ENCODE measurements at regions not wholly inside any gene's neighbourhood (a gene's known extent, or its start where the extent isn't known, plus 50 kb on each side); places are given as distances from the start of the nearest gene placed in this dataset.
"Not testable (repeated sequence)": the region's sequence is repeated elsewhere in the genome, so short reads cannot be mapped to it uniquely, and the experiment has no call there.

- H3K4me3 Mint-ChIP-seq = no peak overlapping the region
- no peak for DNase-seq
- ATAC-seq (ENCODE audit: low read depth in 2 of 2) = no peak
Observed at GRCh38 chr5:174527916-174528540, 196.4 kb upstream of the MSX2 start.

GRCh38 chr5:174528821-174529544, 195.4 kb upstream of the MSX2 start:
- H3K9me3 Mint-ChIP-seq = peaks cover 0 to 6% (median 0%) of the 10 kb centered on the region in 7 donors
- H3K27me3 Mint-ChIP-seq = peaks cover 12 to 19% (median 14%) of the 10 kb centered on the region in 3 donors
- no peaks in the 10 kb centered on the region for H3K4me1 Mint-ChIP-seq
- no peak overlapping the region for H3K4me3 Mint-ChIP-seq
- no peaks in the 10 kb centered on the region for H3K36me3 Mint-ChIP-seq
- no peak for DNase-seq
- no peak for ATAC-seq (ENCODE audit: low read depth in 2 of 2)
- H3K27ac Mint-ChIP-seq = no peak overlapping the region

More at GRCh38 chr5:174527916-174528540, 196.4 kb upstream of the MSX2 start:
- H3K9me3 Mint-ChIP-seq = peaks cover 0 to 6% (median 0%) of the 10 kb centered on the region in 7 donors
- H3K27me3 Mint-ChIP-seq = peaks cover 12 to 17% (median 14%) of the 10 kb centered on the region in 3 donors
- no peaks in the 10 kb centered on the region for H3K4me1 Mint-ChIP-seq
- no peaks in the 10 kb centered on the region for H3K36me3 Mint-ChIP-seq
- no peak overlapping the region for H3K27ac Mint-ChIP-seq

GRCh38 chr5:174529925-174530681, 194.3 kb upstream of the MSX2 start:
- DNase-seq (no peak), ATAC-seq (ENCODE audit: low read depth in 2 of 2) (no peak)
- no peaks in the 10 kb centered on the region for H3K36me3 Mint-ChIP-seq
- peaks cover 0 to 6% (median 0%) of the 10 kb centered on the region in 7 donors for H3K9me3 Mint-ChIP-seq
- H3K4me1 Mint-ChIP-seq = no peaks in the 10 kb centered on the region
- H3K27ac Mint-ChIP-seq = peak overlapping the region in 1 of 6 donors; percentile 71
- H3K4me3 Mint-ChIP-seq = peak overlapping the region in 2 of 8 donors; percentile 4 to 35
- peaks cover 12 to 19% (median 14%) of the 10 kb centered on the region in 3 donors for H3K27me3 Mint-ChIP-seq

- Mint-ChIP-seq H3K36me3 (no peaks in the 10 kb centered on the region), H3K4me1 (no peaks in the 10 kb centered on the region), H3K27me3 (peaks cover 12 to 19% (median 14%) of the 10 kb centered on the region in 3 donors), H3K27ac (no peak overlapping the region), H3K9me3 (peaks cover 0 to 6% (median 0%) of the 10 kb centered on the region in 7 donors), H3K4me3 (no peak overlapping the region)
- ATAC-seq (ENCODE audit: low read depth in 2 of 2) (no peak), DNase-seq (no peak)
Observed at GRCh38 chr5:174531782-174532191, 192.6 kb upstream of the MSX2 start.

- no peaks in the 10 kb centered on the region for H3K36me3 Mint-ChIP-seq
- peaks cover 0 to 6% (median 0%) of the 10 kb centered on the region in 7 donors for H3K9me3 Mint-ChIP-seq
- H3K27ac Mint-ChIP-seq = peak overlapping the region in 1 of 6 donors; percentile 41
- ATAC-seq (ENCODE audit: low read depth in 2 of 2) = no peak
- H3K4me1 Mint-ChIP-seq = no peaks in the 10 kb centered on the region
- no peak for DNase-seq
- no peak overlapping the region for H3K4me3 Mint-ChIP-seq
- H3K27me3 Mint-ChIP-seq = peaks cover 12 to 19% (median 14%) of the 10 kb centered on the region in 3 donors
Observed at GRCh38 chr5:174532455-174533453, 191.6 kb upstream of the MSX2 start.

GRCh38 chr5:174533751-174534241, 190.6 kb upstream of the MSX2 start:
- H3K27me3 Mint-ChIP-seq = peaks cover 12 to 19% (median 14%) of the 10 kb centered on the region in 3 donors
- ATAC-seq (ENCODE audit: low read depth in 2 of 2) = no peak
- H3K9me3 Mint-ChIP-seq = peaks cover 0 to 11% (median 4%) of the 10 kb centered on the region in 7 donors
- H3K27ac Mint-ChIP-seq = no peak overlapping the region
- H3K36me3 Mint-ChIP-seq = no peaks in the 10 kb centered on the region
- no peaks in the 10 kb centered on the region for H3K4me1 Mint-ChIP-seq
- DNase-seq = no peak
- H3K4me3 Mint-ChIP-seq = no peak overlapping the region

- ATAC-seq (ENCODE audit: low read depth in 2 of 2) = no peak
Observed at GRCh38 chr5:174535669-174536068, 188.7 kb upstream of the MSX2 start.

GRCh38 chr5:174539823-174540222, 184.6 kb upstream of the MSX2 start:
- DNase-seq; H3K4me1 Mint-ChIP-seq; ATAC-seq (ENCODE audit: low read depth in 2 of 2); H3K27ac Mint-ChIP-seq; H3K4me3 Mint-ChIP-seq; H3K36me3 Mint-ChIP-seq; H3K27me3 Mint-ChIP-seq: not testable (repeated sequence)
- H3K9me3 Mint-ChIP-seq = peaks cover 0 to 13% (median 6%) of the 10 kb centered on the region in 7 donors

More at GRCh38 chr5:174535669-174536068, 188.7 kb upstream of the MSX2 start:
- Mint-ChIP-seq H3K27me3 (peaks cover 5 to 19% (median 13%) of the 10 kb centered on the region in 3 donors), H3K36me3 (no peaks in the 10 kb centered on the region), H3K27ac (no peak overlapping the region), H3K4me1 (no peaks in the 10 kb centered on the region), H3K4me3 (no peak overlapping the region), H3K9me3 (peaks cover 0 to 13% (median 3%) of the 10 kb centered on the region in 7 donors)
- no peak for DNase-seq

- Mint-ChIP-seq H3K4me1 (no peaks in the 10 kb centered on the region), H3K27me3 (no peaks in the 10 kb centered on the region), H3K9me3 (peaks cover 0 to 19% (median 6%) of the 10 kb centered on the region in 7 donors), H3K36me3 (no peaks in the 10 kb centered on the region), H3K27ac (no peak overlapping the region), H3K4me3 (no peak overlapping the region)
- DNase-seq (no peak), ATAC-seq (ENCODE audit: low read depth in 2 of 2) (no peak)
Observed at GRCh38 chr5:174542037-174542436, 182.3 kb upstream of the MSX2 start.

- Mint-ChIP-seq H3K4me1 (no peaks in the 10 kb centered on the region), H3K4me3 (no peak overlapping the region), H3K27ac (no peak overlapping the region), H3K9me3 (peaks cover 0 to 19% (median 6%) of the 10 kb centered on the region in 7 donors), H3K27me3 (no peaks in the 10 kb centered on the region), H3K36me3 (no peaks in the 10 kb centered on the region)
- no peak for DNase-seq
- ATAC-seq (ENCODE audit: low read depth in 2 of 2) = no peak
Observed at GRCh38 chr5:174542471-174542870, 181.9 kb upstream of the MSX2 start.

GRCh38 chr5:174545926-174546325, 178.5 kb upstream of the MSX2 start:
- ATAC-seq (ENCODE audit: low read depth in 2 of 2) (no peak), DNase-seq (no peak)
- Mint-ChIP-seq H3K4me1 (no peaks in the 10 kb centered on the region), H3K27me3 (peaks cover 0 to 6% (median 0%) of the 10 kb centered on the region in 3 donors), H3K36me3 (no peaks in the 10 kb centered on the region), H3K4me3 (no peak overlapping the region), H3K27ac (no peak overlapping the region), H3K9me3 (peaks cover 0 to 17% (median 4%) of the 10 kb centered on the region in 7 donors)

- no peaks in the 10 kb centered on the region for H3K36me3 Mint-ChIP-seq
- no peak for ATAC-seq (ENCODE audit: low read depth in 2 of 2)
- DNase-seq = no peak
- peak overlapping the region in 1 of 6 donors; percentile 14 for H3K27ac Mint-ChIP-seq
- H3K9me3 Mint-ChIP-seq = peaks cover 0 to 17% (median 2%) of the 10 kb centered on the region in 7 donors
- H3K4me3 Mint-ChIP-seq = no peak overlapping the region
- peaks cover 0 to 7% (median 0%) of the 10 kb centered on the region in 3 donors for H3K27me3 Mint-ChIP-seq
- H3K4me1 Mint-ChIP-seq = no peaks in the 10 kb centered on the region
Observed at GRCh38 chr5:174547814-174548213, 176.6 kb upstream of the MSX2 start.

All from naive B cell (primary cell).